ENCODE measurements at regions not wholly inside any gene's neighbourhood (a gene's known extent, or its start where the extent isn't known, plus 50 kb on each side); places are given as distances from the start of the nearest gene placed in this dataset.

- TF ChIP-seq CTCF (IDR thresholded peaks at IDR 0.05): no peak
- no peak for TF ChIP-seq POLR2A (IDR thresholded peaks at IDR 0.05)
Measured at GRCh38 chr5:39578887-39579497, 154.2 kb upstream of the DAB2 start.
